Colonic mucosa (tissue), 4 donors: ENCODE measurements at regions not wholly inside any gene's neighbourhood (a gene's known extent, or its start where the extent isn't known, plus 50 kb on each side); places are given as distances from the start of the nearest gene placed in this dataset.
"Not testable (repeated sequence)": the region's sequence is repeated elsewhere in the genome, so short reads cannot be mapped to it uniquely, and the experiment has no call there.

Experiments used
- DNase-seq: peaks from one replicate; pipeline ENCODE4 v3.0.0-alpha.2; 2020
- H3K27ac ChIP-seq: fragments of 200-600 bp; one replicate; pipeline ENCODE4 v1.8.0; 2021
- H3K27me3 ChIP-seq: fragments of 200-600 bp; one replicate; pipeline ENCODE4 v1.8.0; 2021
- H3K36me3 ChIP-seq: fragments of 200-600 bp; one replicate; pipeline ENCODE4 v1.8.0; 2021
- H3K4me1 ChIP-seq: fragments of 200-600 bp; one replicate; pipeline ENCODE4 v1.8.0; 2021; ENCODE audit warnings: mild to moderate bottlenecking
- H3K4me3 ChIP-seq: fragments of 200-600 bp; one replicate; pipeline ENCODE4 v1.8.0; 2021
- H3K9ac ChIP-seq, 2 donors: one replicate each; pipeline ENCODE4 v1.7.0; 2013; ENCODE audit warnings: control low read depth in 2 of 2, low read depth in 2 of 2, low read length in 2 of 2
- H3K9me3 ChIP-seq: fragments of 200-600 bp; one replicate; pipeline ENCODE4 v1.8.0; 2021
- CTCF ChIP-seq: fragments of 200-600 bp; IDR thresholded peaks from one replicate; pipeline ENCODE4 v1.8.0; 2022; ENCODE audit warnings: antibody characterized with exemption, mild to moderate bottlenecking
- intact Hi-C: fragments of 100-400 bp; cut with DNase I; formaldehyde crosslinking; loops from one replicate; pipeline ENCODE4 v1.14.1; 2022
- donor health status: healthy.
- donor health status: DM: no; HTN: no; CAD: no.
- donor health status: DM: no; HTN: no; CAD: no.

- Histone ChIP-seq H3K4me1 (no peaks in the 10 kb centered on the region), H3K9ac (no peak overlapping the region), H3K9me3 (no peaks in the 10 kb centered on the region), H3K27ac (no peak overlapping the region), H3K27me3 (no peaks in the 10 kb centered on the region), H3K36me3 (no peaks in the 10 kb centered on the region), H3K4me3 (no peak overlapping the region)
- TF ChIP-seq CTCF, result no peak
- no peak for DNase-seq
- intact Hi-C loops, result no loop called here
Observed at GRCh38 chr4:64712590-64712989, 303.3 kb upstream of the TECRL start.

- no peak for TF ChIP-seq CTCF
- Histone ChIP-seq H3K9ac (no peak overlapping the region), H3K4me3 (no peak overlapping the region), H3K36me3 (no peaks in the 10 kb centered on the region), H3K27ac (no peak overlapping the region), H3K4me1 (no peaks in the 10 kb centered on the region), H3K27me3 (no peaks in the 10 kb centered on the region), H3K9me3 (no peaks in the 10 kb centered on the region)
- DNase-seq, result no peak
- intact Hi-C loops, result no loop called here
Observed at GRCh38 chr4:64705989-64706388, 296.7 kb upstream of the TECRL start.

- no peaks in the 10 kb centered on the region for H3K27me3 ChIP-seq
- no peak overlapping the region for H3K9ac ChIP-seq
- no peak for TF ChIP-seq CTCF
- no peak overlapping the region for H3K4me3 ChIP-seq
- no peak overlapping the region for H3K27ac ChIP-seq
- no peaks in the 10 kb centered on the region for H3K4me1 ChIP-seq
- no peaks in the 10 kb centered on the region for H3K36me3 ChIP-seq
- no peaks in the 10 kb centered on the region for H3K9me3 ChIP-seq
- DNase-seq, result no peak
- intact Hi-C loops, result no loop called here
Observed at GRCh38 chr4:64698171-64698570, 288.9 kb upstream of the TECRL start.

- Histone ChIP-seq H3K4me3 (no peak overlapping the region), H3K27me3 (no peaks in the 10 kb centered on the region), H3K4me1 (no peaks in the 10 kb centered on the region), H3K27ac (no peak overlapping the region), H3K9me3 (no peaks in the 10 kb centered on the region), H3K36me3 (no peaks in the 10 kb centered on the region), H3K9ac (no peak overlapping the region)
- TF ChIP-seq CTCF, result no peak
- no peak for DNase-seq
- intact Hi-C loops, result no loop called here
Observed at GRCh38 chr4:64682946-64683345, 273.7 kb upstream of the TECRL start.

GRCh38 chr4:64682481-64682880, 273.2 kb upstream of the TECRL start:
- no peak for DNase-seq
- no peak overlapping the region for H3K4me3 ChIP-seq
- H3K27me3 ChIP-seq, result no peaks in the 10 kb centered on the region
- TF ChIP-seq CTCF, result no peak
- H3K27ac ChIP-seq, result no peak overlapping the region
- no peaks in the 10 kb centered on the region for H3K4me1 ChIP-seq
- H3K9me3 ChIP-seq, result no peaks in the 10 kb centered on the region
- no peaks in the 10 kb centered on the region for H3K36me3 ChIP-seq
- intact Hi-C loops, result no loop called here
- no peak overlapping the region for H3K9ac ChIP-seq

GRCh38 chr4:64673121-64673520, 263.9 kb upstream of the TECRL start:
- H3K4me3 ChIP-seq, H3K9ac ChIP-seq, H3K27ac ChIP-seq, H3K4me1 ChIP-seq, intact Hi-C loops, H3K9me3 ChIP-seq, DNase-seq, H3K27me3 ChIP-seq, H3K36me3 ChIP-seq: not testable (repeated sequence)
